Stomach (tissue), 4 donors: ENCODE measurements at regions not wholly inside any gene's neighbourhood (a gene's known extent, or its start where the extent isn't known, plus 50 kb on each side); places are given as distances from the start of the nearest gene placed in this dataset.
"Not testable (repeated sequence)": the region's sequence is repeated elsewhere in the genome, so short reads cannot be mapped to it uniquely, and the experiment has no call there.

Experiments used
- CTCF ChIP-seq, 7 experiments: fragments of 450-650 bp in 4 of 7; fragments of 200-600 bp in 3 of 7; sonication (generic) in 3 of 7; IDR thresholded peaks; one replicate each; pipeline ENCODE4 v1.5.1; 2016 to 2019; ENCODE audit warnings: antibody characterized with exemption in 7 of 7, control low read depth in 2 of 7, mild to moderate bottlenecking in 1 of 7
- POLR2AphosphoS5 ChIP-seq, 3 donors: sonication (generic); formaldehyde crosslinking; IDR thresholded peaks; one replicate each; pipeline ENCODE4 v1.6.1; 2016; ENCODE audit warnings: antibody characterized with exemption in 3 of 3

GRCh38 chr18:4678685-4679084, 223.6 kb upstream of the DLGAP1 start:
- TF ChIP-seq CTCF, POLR2AphosphoS5 (IDR thresholded peaks at IDR 0.05): not testable (repeated sequence)
